ENCODE measurements at regions not wholly inside any gene's neighbourhood (a gene's known extent, or its start where the extent isn't known, plus 50 kb on each side); places are given as distances from the start of the nearest gene placed in this dataset.
"Not testable (repeated sequence)": the region's sequence is repeated elsewhere in the genome, so short reads cannot be mapped to it uniquely, and the experiment has no call there.

GRCh38 chr4:12382567-12382966 is 953.9 kb upstream of the HS3ST1 start:
- Histone ChIP-seq H3F3A (ENCODE audit: insufficient read depth, low read depth) (no peaks in the 10 kb centered on the region), H3K9me3 (ENCODE audit: insufficient read depth, low read depth) (no peaks in the 10 kb centered on the region), H3K4me1 (replicated peaks; ENCODE audit: insufficient read depth) (no peaks in the 10 kb centered on the region), H3K4me2 (no peak overlapping the region), H4K20me1 (ENCODE audit: insufficient read depth) (no peaks in the 10 kb centered on the region), H3K9me2 (ENCODE audit: insufficient read depth) (no peaks in the 10 kb centered on the region), H3K36me3 (ENCODE audit: low read depth) (no peaks in the 10 kb centered on the region), H3K4me3 (no peak overlapping the region), H3K79me2 (ENCODE audit: low read depth) (no peaks in the 10 kb centered on the region), H3K27me3 (ENCODE audit: insufficient read depth, low read depth) (no peaks in the 10 kb centered on the region), H3K27ac (no peak overlapping the region), H2AFZ (no peak overlapping the region)
- CTCF ChIA-PET, result no interaction called here
- BruUV-seq (replicated peaks), result no TSS peak
- POLR2A ChIA-PET (ENCODE audit: unreplicated experiment), result no interaction called here
- intact Hi-C loops (cut with micrococcal nuclease; ENCODE audit: unreplicated experiment), result no loop called here
- no peak for DNase-seq
- TF ChIP-seq, protein P1, sequence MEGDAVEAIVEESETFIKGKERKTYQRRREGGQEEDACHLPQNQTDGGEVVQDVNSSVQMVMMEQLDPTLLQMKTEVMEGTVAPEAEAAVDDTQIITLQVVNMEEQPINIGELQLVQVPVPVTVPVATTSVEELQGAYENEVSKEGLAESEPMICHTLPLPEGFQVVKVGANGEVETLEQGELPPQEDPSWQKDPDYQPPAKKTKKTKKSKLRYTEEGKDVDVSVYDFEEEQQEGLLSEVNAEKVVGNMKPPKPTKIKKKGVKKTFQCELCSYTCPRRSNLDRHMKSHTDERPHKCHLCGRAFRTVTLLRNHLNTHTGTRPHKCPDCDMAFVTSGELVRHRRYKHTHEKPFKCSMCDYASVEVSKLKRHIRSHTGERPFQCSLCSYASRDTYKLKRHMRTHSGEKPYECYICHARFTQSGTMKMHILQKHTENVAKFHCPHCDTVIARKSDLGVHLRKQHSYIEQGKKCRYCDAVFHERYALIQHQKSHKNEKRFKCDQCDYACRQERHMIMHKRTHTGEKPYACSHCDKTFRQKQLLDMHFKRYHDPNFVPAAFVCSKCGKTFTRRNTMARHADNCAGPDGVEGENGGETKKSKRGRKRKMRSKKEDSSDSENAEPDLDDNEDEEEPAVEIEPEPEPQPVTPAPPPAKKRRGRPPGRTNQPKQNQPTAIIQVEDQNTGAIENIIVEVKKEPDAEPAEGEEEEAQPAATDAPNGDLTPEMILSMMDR (conservative IDR thresholded peaks at IDR 0.05), result no peak
- no peak for TF ChIP-seq EZH2 (IDR thresholded peaks at IDR 0.05; ENCODE audit: low read depth)

DNA sequence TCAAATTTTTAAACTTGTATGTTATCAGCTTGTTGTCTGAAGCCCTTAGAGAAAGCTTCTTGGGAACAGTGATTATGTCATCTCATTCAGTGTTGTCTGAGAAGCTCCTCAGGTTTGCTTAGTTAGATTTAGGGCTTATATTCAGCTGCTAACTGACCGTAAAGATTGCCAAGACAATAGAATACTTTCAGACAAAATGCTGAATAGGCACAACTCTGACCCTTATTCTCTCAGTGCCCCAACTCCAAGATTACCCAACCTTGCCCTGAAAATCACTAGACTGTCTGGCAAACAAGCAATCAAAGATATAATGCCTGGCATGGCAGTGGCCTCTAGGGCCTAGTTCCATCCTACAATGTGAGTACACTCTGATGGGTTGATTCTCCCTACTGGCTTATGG is 950.5 kb upstream of the HS3ST1 start:
- no peak overlapping the region for H3K4me2 ChIP-seq
- CTCF ChIA-PET, result no interaction called here
- no peaks in the 10 kb centered on the region for H3K79me2 ChIP-seq (ENCODE audit: low read depth)
- no peak overlapping the region for H3K27ac ChIP-seq
- DNase-seq, result no peak
- POLR2A ChIA-PET (ENCODE audit: unreplicated experiment), result no interaction called here
- H3K27me3 ChIP-seq (ENCODE audit: insufficient read depth, low read depth), result no peaks in the 10 kb centered on the region
- H3F3A ChIP-seq (ENCODE audit: insufficient read depth, low read depth), result no peaks in the 10 kb centered on the region
- intact Hi-C loops (cut with micrococcal nuclease; ENCODE audit: unreplicated experiment), result no loop called here
- BruUV-seq (replicated peaks), result no TSS peak
- H3K9me2 ChIP-seq (ENCODE audit: insufficient read depth), result no peaks in the 10 kb centered on the region
- no peaks in the 10 kb centered on the region for H3K4me1 ChIP-seq (replicated peaks; ENCODE audit: insufficient read depth)
- H3K9me3 ChIP-seq (ENCODE audit: insufficient read depth, low read depth), result no peaks in the 10 kb centered on the region
- TF ChIP-seq EZH2 (IDR thresholded peaks at IDR 0.05; ENCODE audit: low read depth), result no peak
- TF ChIP-seq, protein P1 (conservative IDR thresholded peaks at IDR 0.05), result no peak
- no peak overlapping the region for H3K4me3 ChIP-seq
- H2AFZ ChIP-seq, result no peak overlapping the region
- no peaks in the 10 kb centered on the region for H4K20me1 ChIP-seq (ENCODE audit: insufficient read depth)
- no peaks in the 10 kb centered on the region for H3K36me3 ChIP-seq (ENCODE audit: low read depth)

- Histone ChIP-seq H3K27ac (no peak overlapping the region), H4K20me1 (ENCODE audit: insufficient read depth) (no peaks in the 10 kb centered on the region), H3F3A (ENCODE audit: insufficient read depth, low read depth) (no peaks in the 10 kb centered on the region), H3K79me2 (ENCODE audit: low read depth) (no peaks in the 10 kb centered on the region), H3K9me2 (ENCODE audit: insufficient read depth) (no peaks in the 10 kb centered on the region), H3K27me3 (ENCODE audit: insufficient read depth, low read depth) (no peaks in the 10 kb centered on the region), H3K4me1 (replicated peaks; ENCODE audit: insufficient read depth) (no peaks in the 10 kb centered on the region), H3K4me2 (no peak overlapping the region), H2AFZ (no peak overlapping the region), H3K4me3 (no peak overlapping the region), H3K9me3 (ENCODE audit: insufficient read depth, low read depth) (no peaks in the 10 kb centered on the region), H3K36me3 (ENCODE audit: low read depth) (no peaks in the 10 kb centered on the region)
- TF ChIP-seq EZH2 (IDR thresholded peaks at IDR 0.05; ENCODE audit: low read depth), result no peak
- TF ChIP-seq, protein P1 (conservative IDR thresholded peaks at IDR 0.05), result no peak
- DNase-seq, result no peak
- ChIA-PET CTCF (no interaction called here), POLR2A (ENCODE audit: unreplicated experiment) (no interaction called here)
- intact Hi-C loops (cut with micrococcal nuclease; ENCODE audit: unreplicated experiment), result no loop called here
- no TSS peak for BruUV-seq (replicated peaks)
Observed at GRCh38 chr4:12375805-12376204, 947.1 kb upstream of the HS3ST1 start.

DNA sequence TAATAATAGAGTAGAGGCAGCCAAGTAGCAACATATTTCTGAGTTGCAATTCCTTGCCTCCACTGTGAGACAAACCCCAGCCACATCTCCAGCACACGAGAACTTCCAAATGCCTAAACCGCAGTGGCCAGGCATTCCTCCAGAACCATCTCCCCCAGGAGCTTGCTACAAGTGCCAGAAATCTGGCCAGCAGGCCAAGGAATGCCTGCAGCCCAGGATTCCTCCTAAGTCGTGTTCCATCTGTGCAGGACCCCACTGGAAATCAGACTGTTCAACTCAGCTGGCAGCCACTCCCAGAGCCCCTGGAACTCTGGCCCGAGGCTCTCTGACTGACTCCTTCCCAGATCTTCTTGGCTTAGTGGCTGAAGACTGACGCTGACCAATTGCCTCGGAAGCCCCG is 937.2 kb upstream of the HS3ST1 start:
- H2AFZ ChIP-seq; intact Hi-C loops (cut with micrococcal nuclease; ENCODE audit: unreplicated experiment); H3K36me3 ChIP-seq (ENCODE audit: low read depth); H3K27ac ChIP-seq; H3K9me3 ChIP-seq (ENCODE audit: insufficient read depth, low read depth); CTCF ChIA-PET; H3K9me2 ChIP-seq (ENCODE audit: insufficient read depth); H3F3A ChIP-seq (ENCODE audit: insufficient read depth, low read depth); H3K4me3 ChIP-seq; POLR2A ChIA-PET (ENCODE audit: unreplicated experiment); H3K79me2 ChIP-seq (ENCODE audit: low read depth); H4K20me1 ChIP-seq (ENCODE audit: insufficient read depth); H3K27me3 ChIP-seq (ENCODE audit: insufficient read depth, low read depth); H3K4me1 ChIP-seq (replicated peaks; ENCODE audit: insufficient read depth); BruUV-seq (replicated peaks); H3K4me2 ChIP-seq; DNase-seq: not testable (repeated sequence)

All from PC-9 (cell line).